ENCODE measurements at regions not wholly inside any gene's neighbourhood (a gene's known extent, or its start where the extent isn't known, plus 50 kb on each side); places are given as distances from the start of the nearest gene placed in this dataset.

DNA sequence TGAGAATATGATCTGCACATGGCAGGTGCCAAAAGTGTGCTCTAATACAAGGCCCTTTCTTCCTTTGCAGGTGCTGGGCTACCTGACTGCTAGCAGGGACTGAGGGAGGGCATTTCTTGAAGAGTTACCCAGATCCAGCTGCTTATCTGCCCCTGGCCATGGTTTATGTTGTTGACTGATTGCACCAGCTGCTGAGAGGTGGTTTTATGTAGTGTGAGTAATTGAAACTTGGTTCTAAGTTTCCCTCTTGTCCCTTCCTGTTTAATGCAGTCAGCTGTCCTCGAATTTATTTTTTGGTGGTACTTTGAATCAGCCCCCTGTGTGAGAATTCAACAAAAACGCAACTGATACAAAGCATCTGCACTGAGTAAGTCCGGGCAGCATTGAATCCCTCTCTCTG, 288.3 kb upstream of the C2CD4B start:
- no peak for DNase-seq (ENCODE audit: low spot score)
- TF ChIP-seq, protein P1, sequence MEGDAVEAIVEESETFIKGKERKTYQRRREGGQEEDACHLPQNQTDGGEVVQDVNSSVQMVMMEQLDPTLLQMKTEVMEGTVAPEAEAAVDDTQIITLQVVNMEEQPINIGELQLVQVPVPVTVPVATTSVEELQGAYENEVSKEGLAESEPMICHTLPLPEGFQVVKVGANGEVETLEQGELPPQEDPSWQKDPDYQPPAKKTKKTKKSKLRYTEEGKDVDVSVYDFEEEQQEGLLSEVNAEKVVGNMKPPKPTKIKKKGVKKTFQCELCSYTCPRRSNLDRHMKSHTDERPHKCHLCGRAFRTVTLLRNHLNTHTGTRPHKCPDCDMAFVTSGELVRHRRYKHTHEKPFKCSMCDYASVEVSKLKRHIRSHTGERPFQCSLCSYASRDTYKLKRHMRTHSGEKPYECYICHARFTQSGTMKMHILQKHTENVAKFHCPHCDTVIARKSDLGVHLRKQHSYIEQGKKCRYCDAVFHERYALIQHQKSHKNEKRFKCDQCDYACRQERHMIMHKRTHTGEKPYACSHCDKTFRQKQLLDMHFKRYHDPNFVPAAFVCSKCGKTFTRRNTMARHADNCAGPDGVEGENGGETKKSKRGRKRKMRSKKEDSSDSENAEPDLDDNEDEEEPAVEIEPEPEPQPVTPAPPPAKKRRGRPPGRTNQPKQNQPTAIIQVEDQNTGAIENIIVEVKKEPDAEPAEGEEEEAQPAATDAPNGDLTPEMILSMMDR (IDR thresholded peaks at IDR 0.05; ENCODE audit: extremely low read depth, missing control alignments) = no peak

DNA sequence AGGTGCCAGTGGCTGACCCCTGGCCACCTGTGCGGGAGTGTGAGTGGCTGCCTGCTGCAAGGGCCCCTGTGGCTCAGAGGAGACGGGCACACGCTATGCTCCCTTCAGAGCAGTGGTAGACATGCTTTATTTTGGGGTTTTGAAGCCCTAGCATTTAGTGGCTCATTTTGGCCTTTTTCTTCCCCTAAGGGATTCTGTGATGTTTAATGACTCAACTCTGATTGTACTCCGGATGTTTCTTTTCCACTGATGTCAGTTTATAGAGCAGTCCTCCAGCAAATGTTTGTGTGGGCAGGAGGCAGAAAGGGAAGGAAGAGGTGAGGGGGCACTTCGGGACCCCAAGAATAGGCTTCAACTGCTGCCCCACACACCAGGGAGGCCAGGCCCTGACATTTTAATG, 288.9 kb upstream of the C2CD4B start:
- no peak for DNase-seq (ENCODE audit: low spot score)
- TF ChIP-seq, protein P1 (IDR thresholded peaks at IDR 0.05; ENCODE audit: extremely low read depth, missing control alignments) = no peak

DNA sequence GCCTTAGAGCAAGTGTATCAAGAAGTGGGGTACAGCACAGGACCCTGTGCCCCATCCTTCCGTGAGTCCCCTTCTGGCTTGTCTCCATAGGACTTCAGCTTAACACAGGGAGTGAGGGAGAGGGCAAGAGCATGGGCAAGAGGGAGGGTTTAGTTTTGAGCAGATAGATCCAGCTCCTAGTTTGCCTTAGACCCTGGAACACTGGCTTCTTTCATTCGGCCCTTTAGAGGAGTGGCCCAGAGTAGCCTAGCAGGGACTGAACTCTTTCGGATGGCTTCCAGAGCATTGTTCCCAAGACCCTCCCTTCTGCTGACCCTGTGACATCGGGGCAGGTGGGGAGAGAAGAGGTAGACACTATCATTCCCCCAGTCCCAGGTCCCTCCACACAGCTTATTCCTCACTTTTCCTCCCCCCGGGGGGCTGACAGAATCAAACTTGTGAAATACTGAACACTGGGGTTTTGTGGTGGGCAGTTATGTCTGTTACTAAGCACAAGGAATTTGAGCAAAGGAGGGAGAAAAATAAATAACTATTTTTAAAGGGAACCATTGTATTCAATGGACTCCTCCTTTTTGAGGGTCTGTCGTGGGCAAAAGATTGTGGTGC, 289.6 kb upstream of the C2CD4B start:
- TF ChIP-seq, protein P1 (IDR thresholded peaks at IDR 0.05; ENCODE audit: extremely low read depth, missing control alignments) = no peak
- no peak for DNase-seq (ENCODE audit: low spot score)

DNA sequence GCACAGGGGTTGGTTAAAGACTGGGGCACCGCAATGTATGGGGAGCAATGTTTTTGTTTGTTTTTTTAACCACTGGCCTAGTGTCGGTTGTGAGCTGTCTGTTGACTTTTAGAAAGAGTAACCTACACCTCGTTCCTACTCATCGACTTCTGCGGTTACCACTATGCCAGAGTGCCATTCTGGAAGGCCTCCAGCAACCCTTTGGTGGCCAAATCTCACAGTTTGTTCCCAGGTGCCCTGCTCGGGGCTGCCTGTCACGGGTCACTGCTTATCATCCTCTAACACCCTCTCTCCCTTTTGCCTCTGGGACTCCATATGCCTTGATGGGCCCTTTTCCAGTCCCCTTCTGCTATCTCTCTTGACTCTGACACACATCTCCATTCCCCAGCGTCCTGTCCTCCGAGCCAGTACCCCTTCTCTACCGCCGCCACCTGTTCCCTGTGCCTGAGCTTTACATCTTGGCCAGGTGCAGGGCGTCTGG, 290.4 kb upstream of the C2CD4B start:
- no peak for DNase-seq (ENCODE audit: low spot score)
- TF ChIP-seq, protein P1 (IDR thresholded peaks at IDR 0.05; ENCODE audit: extremely low read depth, missing control alignments) = no peak

DNA sequence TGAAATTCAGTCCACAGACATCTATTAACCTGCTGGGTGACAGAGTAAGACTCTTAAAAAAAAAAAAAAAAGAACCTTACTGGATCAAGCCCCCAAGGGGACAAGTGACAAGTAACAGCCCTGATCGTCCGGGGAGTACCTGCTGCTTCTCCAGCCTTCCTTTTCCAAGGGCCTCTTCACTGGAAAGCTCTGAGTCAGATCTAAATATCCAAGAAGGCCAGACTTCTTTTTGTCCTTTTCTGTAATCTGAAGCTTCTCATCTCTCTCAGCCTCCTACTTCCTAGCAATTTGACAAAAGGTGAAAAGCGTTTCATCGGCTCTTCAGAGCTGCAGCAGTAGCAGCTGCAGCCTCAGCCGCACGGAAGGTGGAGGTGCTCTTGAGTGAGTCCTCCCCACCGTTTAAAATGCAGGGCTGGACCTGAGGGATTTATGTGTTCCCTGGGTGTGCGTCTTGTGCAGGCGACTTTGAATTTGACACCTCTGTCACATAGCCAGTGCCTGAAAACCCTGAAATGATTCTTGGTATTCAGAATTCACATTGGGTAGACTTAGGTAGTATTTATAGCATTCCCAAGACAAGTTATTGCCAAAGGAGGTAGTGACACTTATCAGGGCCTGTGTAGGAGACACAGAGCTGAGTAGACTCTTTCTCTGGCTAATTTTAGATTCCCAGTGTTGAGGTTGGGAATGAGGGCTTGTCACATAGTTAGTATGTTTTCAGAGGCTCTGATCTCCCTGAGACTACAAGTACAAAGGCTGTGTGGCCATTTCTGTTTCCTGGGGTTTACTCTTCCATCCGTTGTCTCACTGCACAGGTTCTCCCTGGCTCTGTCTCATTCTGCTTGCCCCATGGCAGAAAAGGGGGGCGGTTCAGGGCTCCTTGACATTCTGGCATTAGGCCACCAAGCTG, 291.2 kb upstream of the C2CD4B start:
- TF ChIP-seq, protein P1 (IDR thresholded peaks at IDR 0.05; ENCODE audit: extremely low read depth, missing control alignments) = no peak
- DNase-seq (ENCODE audit: low spot score) = no peak

DNA sequence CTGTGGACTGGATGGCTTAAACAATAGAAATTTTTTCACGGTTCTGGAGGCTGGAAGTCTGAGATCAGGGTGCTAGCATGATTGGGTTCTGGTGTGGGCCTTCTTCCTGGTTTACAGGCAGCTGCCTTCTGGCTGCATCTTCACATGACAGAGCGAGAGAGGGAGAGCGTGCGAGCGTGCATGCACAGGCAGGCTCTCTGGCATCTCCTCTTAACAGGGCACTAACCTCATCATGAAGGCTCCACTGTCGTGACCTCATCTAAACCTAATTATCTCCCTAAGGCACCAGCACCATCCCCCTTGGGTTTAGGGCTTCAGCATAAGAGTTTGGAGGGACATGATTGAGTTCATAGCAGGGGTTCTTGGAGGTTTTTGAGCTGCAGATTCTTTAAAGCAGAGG, 292.0 kb upstream of the C2CD4B start:
- DNase-seq (ENCODE audit: low spot score) = no peak
- TF ChIP-seq, protein P1 (IDR thresholded peaks at IDR 0.05; ENCODE audit: extremely low read depth, missing control alignments) = no peak

DNA sequence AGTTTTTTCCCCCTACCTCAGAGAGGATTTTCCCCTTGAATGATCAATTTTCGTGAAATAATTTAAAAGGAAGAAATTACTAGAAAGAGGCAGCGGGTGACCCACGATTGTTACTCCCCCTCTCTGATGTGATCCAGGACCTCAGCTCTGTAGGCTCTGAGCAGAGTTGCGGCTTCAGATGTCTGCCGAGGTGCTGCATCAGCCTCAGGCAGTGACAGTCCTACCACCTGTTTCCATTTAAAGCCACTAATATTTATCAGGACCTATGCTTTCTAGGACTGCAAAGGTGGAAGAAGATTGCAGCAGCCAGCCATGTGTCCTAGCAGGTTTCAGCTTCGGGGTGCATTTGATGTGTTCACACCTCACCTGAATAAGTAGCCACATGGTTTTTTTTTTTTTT, 294.8 kb upstream of the C2CD4B start:
- DNase-seq (ENCODE audit: low spot score) = no peak
- TF ChIP-seq, protein P1 (IDR thresholded peaks at IDR 0.05; ENCODE audit: extremely low read depth, missing control alignments) = no peak
